ENCODE measurements at regions not wholly inside any gene's neighbourhood (a gene's known extent, or its start where the extent isn't known, plus 50 kb on each side); places are given as distances from the start of the nearest gene placed in this dataset.

DNA sequence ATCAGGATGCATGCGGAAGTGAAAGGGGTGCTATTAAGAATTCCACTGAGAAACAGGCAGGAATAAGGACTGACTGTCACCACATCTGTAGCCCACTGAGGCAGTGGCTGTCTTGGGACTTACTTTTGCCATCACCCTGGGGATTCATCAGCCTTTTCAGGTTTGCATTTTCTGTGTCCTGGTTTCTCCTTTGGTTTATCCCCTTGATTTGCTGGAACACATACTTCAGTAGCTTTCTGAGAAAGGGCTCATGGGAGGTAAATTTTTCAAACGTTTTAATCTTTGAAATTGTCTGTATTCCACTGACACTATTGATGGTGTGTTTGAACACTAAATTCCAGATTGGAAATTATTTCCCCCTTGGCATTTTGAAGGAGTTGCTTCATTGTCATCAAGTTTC lies 80.2 kb upstream of the ACTRT2 start:
- TF ChIP-seq, protein P1, sequence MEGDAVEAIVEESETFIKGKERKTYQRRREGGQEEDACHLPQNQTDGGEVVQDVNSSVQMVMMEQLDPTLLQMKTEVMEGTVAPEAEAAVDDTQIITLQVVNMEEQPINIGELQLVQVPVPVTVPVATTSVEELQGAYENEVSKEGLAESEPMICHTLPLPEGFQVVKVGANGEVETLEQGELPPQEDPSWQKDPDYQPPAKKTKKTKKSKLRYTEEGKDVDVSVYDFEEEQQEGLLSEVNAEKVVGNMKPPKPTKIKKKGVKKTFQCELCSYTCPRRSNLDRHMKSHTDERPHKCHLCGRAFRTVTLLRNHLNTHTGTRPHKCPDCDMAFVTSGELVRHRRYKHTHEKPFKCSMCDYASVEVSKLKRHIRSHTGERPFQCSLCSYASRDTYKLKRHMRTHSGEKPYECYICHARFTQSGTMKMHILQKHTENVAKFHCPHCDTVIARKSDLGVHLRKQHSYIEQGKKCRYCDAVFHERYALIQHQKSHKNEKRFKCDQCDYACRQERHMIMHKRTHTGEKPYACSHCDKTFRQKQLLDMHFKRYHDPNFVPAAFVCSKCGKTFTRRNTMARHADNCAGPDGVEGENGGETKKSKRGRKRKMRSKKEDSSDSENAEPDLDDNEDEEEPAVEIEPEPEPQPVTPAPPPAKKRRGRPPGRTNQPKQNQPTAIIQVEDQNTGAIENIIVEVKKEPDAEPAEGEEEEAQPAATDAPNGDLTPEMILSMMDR (conservative IDR thresholded peaks at IDR 0.05; ENCODE audit: low read depth, low read length), result no peak
- no peak for TF ChIP-seq EZH2 (IDR thresholded peaks at IDR 0.05; ENCODE audit: borderline replicate concordance, low read depth, low read length, poor library complexity, severe bottlenecking)
